Sigmoid colon (tissue), 6 donors: ENCODE measurements at regions not wholly inside any gene's neighbourhood (a gene's known extent, or its start where the extent isn't known, plus 50 kb on each side); places are given as distances from the start of the nearest gene placed in this dataset.

Experiments
- DNase-seq: peaks from one replicate; pipeline ENCODE4 v3.0.0-alpha.2; 2019
- H3K27ac ChIP-seq, 4 donors: fragments of 200-600 bp; sonication (generic); one replicate each; pipeline ENCODE4 v1.5.1; 2016 to 2019; ENCODE audit warnings: mild to moderate bottlenecking in 1 of 4
- H3K27me3 ChIP-seq, 3 donors: fragments of 200-600 bp; sonication (generic); one replicate each; pipeline ENCODE4 v1.5.1; 2019; ENCODE audit warnings: mild to moderate bottlenecking in 1 of 3
- H3K36me3 ChIP-seq, 4 donors: fragments of 200-600 bp; sonication (generic); one replicate each; pipeline ENCODE4 v1.5.1; 2016 to 2019
- H3K4me1 ChIP-seq, 4 donors: fragments of 200-600 bp; sonication (generic); one replicate each; pipeline ENCODE4 v1.5.1; 2017 to 2019
- H3K4me3 ChIP-seq, 4 donors: fragments of 200-600 bp; sonication (generic); one replicate each; pipeline ENCODE4 v1.5.1; 2017 to 2019; ENCODE audit warnings: mild to moderate bottlenecking in 2 of 4, moderate library complexity in 1 of 4
- H3K9me3 ChIP-seq, 4 donors: fragments of 200-600 bp in 3 of 4; sonication (generic) in 3 of 4; one replicate each; pipeline versions ENCODE4 v1.5.1 to v1.6.1; 2013 to 2019
- CTCF ChIP-seq, 4 experiments: fragments of 450-650 bp in 3 of 4; fragments of 200-600 bp in 1 of 4; IDR thresholded peaks; one replicate each; pipeline ENCODE4 v1.5.1; 2016 to 2019; ENCODE audit warnings: antibody characterized with exemption in 4 of 4, mild to moderate bottlenecking in 3 of 4, moderate library complexity in 2 of 4
- EP300 ChIP-seq, 4 donors: sonication (generic); formaldehyde crosslinking; IDR thresholded peaks; one replicate each; pipeline ENCODE4 v1.6.1; 2017; ENCODE audit warnings: antibody characterized with exemption in 4 of 4
- POLR2A ChIP-seq, 2 donors: fragments of 450-650 bp; IDR thresholded peaks; one replicate each; pipeline ENCODE4 v1.6.1; 2016; ENCODE audit warnings: antibody characterized with exemption in 2 of 2, mild to moderate bottlenecking in 2 of 2, moderate library complexity in 2 of 2
- POLR2AphosphoS5 ChIP-seq, 4 donors: sonication (generic); formaldehyde crosslinking; IDR thresholded peaks; one replicate each; pipeline ENCODE4 v1.6.1; 2017; ENCODE audit warnings: antibody characterized with exemption in 4 of 4
- WGBS, 2 donors: extraction: QIAGEN DNeasy Blood & Tissue Kit; methylation state at CpG; one replicate each; pipeline ENCODE4 v1.1.7; 2013; 5-methylcytosine and 5-hydroxymethylcytosine counted together
- intact Hi-C: fragments of 100-400 bp; cut with DNase I; formaldehyde crosslinking; loops from one replicate; pipeline ENCODE4 v1.15.1; 2023
- donor health status: healthy with polysubstance abuse.
- donor health status: healthy.

DNA sequence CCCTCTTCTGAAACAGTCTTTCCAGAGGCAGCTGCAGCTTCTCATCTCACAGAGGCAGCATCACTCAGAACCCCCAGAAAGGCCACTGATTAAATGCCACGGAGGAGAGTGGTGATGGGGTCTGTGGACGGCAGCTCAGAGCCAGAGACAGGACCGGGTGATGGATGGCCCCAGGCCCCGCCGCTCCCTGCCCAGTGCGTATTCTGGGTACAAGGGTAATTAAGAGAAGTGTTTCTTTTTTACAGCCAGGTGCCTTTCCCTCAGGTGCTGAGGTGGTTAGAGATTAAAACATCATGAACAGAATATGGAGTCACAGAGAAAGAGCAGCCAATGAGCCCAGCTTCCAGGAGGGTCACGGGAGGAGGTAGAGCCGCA is 434.5 kb downstream of the PREX1 start:
- Histone ChIP-seq H3K36me3 (no peaks in the 10 kb centered on the region), H3K9me3 (peaks cover 0 to 5% (median 0%) of the 10 kb centered on the region in 4 donors), H3K4me3 (no peak overlapping the region), H3K27me3 (no peaks in the 10 kb centered on the region), H3K4me1 (no peaks in the 10 kb centered on the region), H3K27ac (no peak overlapping the region)
- no peak for TF ChIP-seq EP300 (IDR thresholded peaks at IDR 0.05)
- no peak for TF ChIP-seq POLR2A (IDR thresholded peaks at IDR 0.05)
- TF ChIP-seq POLR2AphosphoS5 (IDR thresholded peaks at IDR 0.05) = no peak
- no peak for TF ChIP-seq CTCF (IDR thresholded peaks at IDR 0.05)
- DNase-seq = no peak
- 87 to 88% methylated on average over 8 of the region's 8 CpGs for WGBS, 2 donors
- intact Hi-C loops = no loop called here

DNA sequence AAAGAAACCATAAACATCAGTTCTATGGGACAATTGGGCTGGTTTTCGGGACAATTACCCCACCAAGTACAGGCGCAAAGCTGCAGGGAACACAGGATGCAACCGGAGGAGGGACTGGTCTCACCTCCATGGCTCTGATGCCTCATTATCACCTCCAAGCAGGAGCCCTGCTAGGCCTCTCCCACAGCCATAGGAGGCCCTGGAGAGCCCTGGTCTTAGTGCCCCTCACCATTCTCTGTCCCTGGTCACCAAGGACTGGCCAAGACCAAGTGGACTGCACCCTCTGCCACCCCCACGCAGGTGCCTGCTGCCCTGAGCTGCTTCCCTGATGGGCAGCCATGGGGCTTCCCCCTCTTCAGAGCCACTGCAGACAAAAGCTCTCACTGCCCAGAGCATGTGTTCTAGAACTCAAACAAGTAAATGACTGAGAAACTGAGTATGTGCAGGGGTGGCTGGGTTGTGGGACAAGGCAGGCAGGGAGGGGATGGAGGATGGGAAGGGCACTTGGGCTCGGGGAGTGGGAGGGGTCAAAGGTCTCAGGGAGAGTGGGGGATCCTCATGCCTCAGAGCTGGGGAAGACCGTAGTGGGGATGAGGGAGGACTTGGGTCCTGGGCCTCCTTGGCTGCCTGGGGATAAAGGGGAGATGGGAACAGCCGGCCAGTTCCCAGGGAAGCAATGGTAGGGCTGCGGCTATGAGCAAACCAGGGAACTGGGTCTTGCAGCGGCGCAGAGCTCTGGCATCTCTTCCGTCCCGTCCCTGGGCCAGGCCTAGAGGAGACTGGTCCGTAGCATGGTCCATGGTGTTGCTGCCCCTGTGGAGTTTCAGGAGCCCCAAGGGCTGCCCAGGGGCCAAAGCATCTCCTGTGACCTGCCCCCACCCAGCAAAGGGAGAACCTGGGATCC is 435.1 kb downstream of the PREX1 start:
- Histone ChIP-seq H3K9me3 (peaks cover 0 to 5% (median 0%) of the 10 kb centered on the region in 4 donors), H3K36me3 (no peaks in the 10 kb centered on the region), H3K4me1 (no peaks in the 10 kb centered on the region), H3K4me3 (no peak overlapping the region), H3K27ac (no peak overlapping the region), H3K27me3 (no peaks in the 10 kb centered on the region)
- DNase-seq = no peak
- TF ChIP-seq POLR2A (IDR thresholded peaks at IDR 0.05) (no peak), POLR2AphosphoS5 (IDR thresholded peaks at IDR 0.05) (no peak), EP300 (IDR thresholded peaks at IDR 0.05) (no peak), CTCF (IDR thresholded peaks at IDR 0.05) (no peak)
- intact Hi-C loops = no loop called here
- 88 to 93% methylated on average over 13 of the region's 13 CpGs for WGBS, 2 donors

GRCh38 chr20:48390981-48391380 is 436.8 kb downstream of the PREX1 start:
- Histone ChIP-seq H3K4me3 (no peak overlapping the region), H3K9me3 (peaks cover 0 to 5% (median 0%) of the 10 kb centered on the region in 4 donors), H3K36me3 (no peaks in the 10 kb centered on the region), H3K4me1 (no peaks in the 10 kb centered on the region), H3K27me3 (no peaks in the 10 kb centered on the region), H3K27ac (no peak overlapping the region)
- no peak for TF ChIP-seq POLR2A (IDR thresholded peaks at IDR 0.05)
- no peak for TF ChIP-seq CTCF (IDR thresholded peaks at IDR 0.05)
- TF ChIP-seq EP300 (IDR thresholded peaks at IDR 0.05) = no peak
- TF ChIP-seq POLR2AphosphoS5 (IDR thresholded peaks at IDR 0.05) = no peak
- intact Hi-C loops = no loop called here
- DNase-seq = no peak

- Histone ChIP-seq H3K4me3 (no peak overlapping the region), H3K36me3 (no peaks in the 10 kb centered on the region), H3K4me1 (no peaks in the 10 kb centered on the region), H3K27me3 (no peaks in the 10 kb centered on the region), H3K9me3 (peaks cover 0 to 5% (median 0%) of the 10 kb centered on the region in 4 donors), H3K27ac (no peak overlapping the region)
- intact Hi-C loops = no loop called here
- no peak for DNase-seq
- no peak for TF ChIP-seq POLR2A (IDR thresholded peaks at IDR 0.05)
- no peak for TF ChIP-seq POLR2AphosphoS5 (IDR thresholded peaks at IDR 0.05)
- no peak for TF ChIP-seq EP300 (IDR thresholded peaks at IDR 0.05)
- no peak for TF ChIP-seq CTCF (IDR thresholded peaks at IDR 0.05)
- 64 to 77% methylated on average over 5 of the region's 5 CpGs for WGBS, 2 donors
These were observed 440.1 kb downstream of the PREX1 start for GRCh38 chr20:48387675-48388074.
